ENCODE measurements at regions not wholly inside any gene's neighbourhood (a gene's known extent, or its start where the extent isn't known, plus 50 kb on each side); places are given as distances from the start of the nearest gene placed in this dataset.

GRCh38 chr9:106689089-106689488 is 173.9 kb upstream of the ZNF462 start:
- TF ChIP-seq CTCF (IDR thresholded peaks at IDR 0.05) (no peak), EZH2phosphoT487 (IDR thresholded peaks at IDR 0.05) (no peak)

All from neural progenitor cell (in vitro differentiated cells).